OCI-LY7 (cell line): ENCODE measurements at regions not wholly inside any gene's neighbourhood (a gene's known extent, or its start where the extent isn't known, plus 50 kb on each side); places are given as distances from the start of the nearest gene placed in this dataset.

Experiments
- EZH2phosphoT487 ChIP-seq: fragments of 200-600 bp; sonication (generic); IDR thresholded peaks from 2 replicates; pipeline ENCODE4 v1.6.1; 2018; ENCODE audit warnings: low read depth, borderline replicate concordance, mild to moderate bottlenecking, mixed run types, antibody characterized with exemption, low read length, moderate library complexity, mixed read lengths
- TF ChIP-seq, protein P1 (sequence below): fragments of 200-600 bp; sonication (generic); conservative IDR thresholded peaks from 2 replicates; pipeline ENCODE4 v1.5.1; 2014; ENCODE audit warnings: mild to moderate bottlenecking, antibody characterized with exemption, low read length, moderate library complexity, mixed read lengths

DNA sequence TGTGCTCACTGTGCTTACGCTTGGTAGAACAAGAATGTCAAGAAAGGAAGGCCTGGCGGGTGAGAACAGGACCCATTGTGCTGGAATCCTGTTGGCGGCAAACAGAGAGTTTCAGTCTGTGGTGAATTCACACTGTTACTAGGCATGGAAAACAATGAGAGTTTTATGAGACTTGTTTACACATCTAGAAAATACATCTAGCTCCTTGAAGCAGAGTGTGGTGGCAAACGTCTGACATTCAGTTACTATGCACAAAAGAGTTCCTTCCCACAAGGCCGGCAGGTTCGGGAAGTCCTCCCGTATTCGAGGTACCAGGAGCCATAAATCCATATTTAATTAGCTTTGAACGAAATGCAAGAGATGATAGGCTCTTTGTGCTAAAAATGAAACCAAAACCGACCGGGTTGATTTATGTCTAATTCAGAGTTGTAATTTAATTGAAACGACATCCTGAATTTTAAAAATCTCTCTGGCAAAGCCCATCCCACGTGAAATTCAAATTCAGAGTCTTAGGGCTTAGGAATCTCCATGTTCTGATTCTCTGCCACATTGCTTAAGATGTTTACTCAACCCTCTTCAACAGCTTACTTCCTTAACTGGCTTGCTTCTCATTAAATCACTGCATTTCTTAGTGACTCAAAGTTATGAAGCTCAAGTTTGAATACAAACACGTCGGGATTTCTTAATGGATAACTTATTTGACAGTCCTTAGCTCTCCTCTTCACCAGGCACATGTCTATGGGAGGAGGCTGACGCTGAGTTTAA lies 299.9 kb upstream of the PITRM1 start:
- TF ChIP-seq, protein P1, sequence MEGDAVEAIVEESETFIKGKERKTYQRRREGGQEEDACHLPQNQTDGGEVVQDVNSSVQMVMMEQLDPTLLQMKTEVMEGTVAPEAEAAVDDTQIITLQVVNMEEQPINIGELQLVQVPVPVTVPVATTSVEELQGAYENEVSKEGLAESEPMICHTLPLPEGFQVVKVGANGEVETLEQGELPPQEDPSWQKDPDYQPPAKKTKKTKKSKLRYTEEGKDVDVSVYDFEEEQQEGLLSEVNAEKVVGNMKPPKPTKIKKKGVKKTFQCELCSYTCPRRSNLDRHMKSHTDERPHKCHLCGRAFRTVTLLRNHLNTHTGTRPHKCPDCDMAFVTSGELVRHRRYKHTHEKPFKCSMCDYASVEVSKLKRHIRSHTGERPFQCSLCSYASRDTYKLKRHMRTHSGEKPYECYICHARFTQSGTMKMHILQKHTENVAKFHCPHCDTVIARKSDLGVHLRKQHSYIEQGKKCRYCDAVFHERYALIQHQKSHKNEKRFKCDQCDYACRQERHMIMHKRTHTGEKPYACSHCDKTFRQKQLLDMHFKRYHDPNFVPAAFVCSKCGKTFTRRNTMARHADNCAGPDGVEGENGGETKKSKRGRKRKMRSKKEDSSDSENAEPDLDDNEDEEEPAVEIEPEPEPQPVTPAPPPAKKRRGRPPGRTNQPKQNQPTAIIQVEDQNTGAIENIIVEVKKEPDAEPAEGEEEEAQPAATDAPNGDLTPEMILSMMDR: no peak
- TF ChIP-seq EZH2phosphoT487: no peak
